MM.1S (cell line): ENCODE measurements at regions not wholly inside any gene's neighbourhood (a gene's known extent, or its start where the extent isn't known, plus 50 kb on each side); places are given as distances from the start of the nearest gene placed in this dataset.

ENCODE experiments used
- DNase-seq: peaks from one replicate; pipeline ENCODE4 v3.0.0-alpha.2; 2015
- H2AFZ ChIP-seq: fragments of 300-600 bp; sonication (generic); 2 replicates; pipeline ENCODE4 v1.6.0; 2016; ENCODE audit warnings: antibody characterized with exemption, low read length
- H3F3A ChIP-seq: fragments of 300-600 bp; sonication (generic); 2 replicates; pipeline ENCODE4 v1.6.1; 2016; ENCODE audit warnings: mild to moderate bottlenecking, antibody characterized with exemption, low read length, moderate library complexity, mixed read lengths; ENCODE audit not compliant: insufficient read depth
- H3K27ac ChIP-seq: fragments of 300-600 bp; sonication (generic); 2 replicates; pipeline ENCODE4 v1.5.1; 2016; ENCODE audit warnings: mild to moderate bottlenecking, low read length
- H3K27me3 ChIP-seq: fragments of 300-600 bp; sonication (generic); replicated peaks from 2 replicates; pipeline ENCODE4 v1.6.0; 2016; ENCODE audit warnings: low read length; ENCODE audit not compliant: insufficient read depth
- H3K36me3 ChIP-seq: fragments of 300-600 bp; sonication (generic); replicated peaks from 2 replicates; pipeline ENCODE4 v1.6.1; 2016; ENCODE audit warnings: mild to moderate bottlenecking, low read length, mixed read lengths; ENCODE audit not compliant: insufficient read depth
- H3K4me1 ChIP-seq: fragments of 300-600 bp; sonication (generic); 2 replicates; pipeline ENCODE4 v1.6.1; 2016; ENCODE audit warnings: low read length, mixed read lengths
- H3K4me2 ChIP-seq: fragments of 300-600 bp; sonication (generic); 2 replicates; pipeline ENCODE4 v1.6.0; 2016; ENCODE audit warnings: low read depth, low read length
- H3K4me3 ChIP-seq: fragments of 300-600 bp; sonication (generic); 2 replicates; pipeline ENCODE4 v1.5.1; 2016; ENCODE audit warnings: low read length, mixed read lengths
- H3K79me2 ChIP-seq: fragments of 300-600 bp; sonication (generic); 2 replicates; pipeline ENCODE4 v1.6.1; 2016; ENCODE audit warnings: mixed run types, low read length, mixed read lengths
- H3K9ac ChIP-seq: fragments of 300-600 bp; sonication (generic); 2 replicates; pipeline ENCODE4 v1.6.1; 2016; ENCODE audit warnings: low read length, mixed read lengths
- H3K9me2 ChIP-seq: fragments of 300-600 bp; sonication (generic); replicated peaks from 2 replicates; pipeline ENCODE4 v1.6.1; 2016; ENCODE audit warnings: mild to moderate bottlenecking, low read length, mixed read lengths; ENCODE audit not compliant: insufficient read depth
- H3K9me3 ChIP-seq: fragments of 300-600 bp; sonication (generic); replicated peaks from 2 replicates; pipeline ENCODE4 v1.6.1; 2016; ENCODE audit warnings: mild to moderate bottlenecking, low read length, mixed read lengths; ENCODE audit not compliant: insufficient read depth
- H4K20me1 ChIP-seq: fragments of 300-600 bp; sonication (generic); 2 replicates; pipeline ENCODE4 v1.6.1; 2016; ENCODE audit warnings: mild to moderate bottlenecking, low read length, moderate library complexity, mixed read lengths; ENCODE audit not compliant: insufficient read depth
- CTCF ChIP-seq: fragments of 300-600 bp; sonication (generic); IDR thresholded peaks from 2 replicates; pipeline ENCODE4 v1.5.1; 2016; ENCODE audit warnings: antibody characterized with exemption, low read length, mixed read lengths
- EZH2 ChIP-seq: fragments of 300-600 bp; sonication (generic); optimal IDR thresholded peaks from 2 replicates; pipeline ENCODE3; 2017; ENCODE audit warnings: low read depth, mild to moderate bottlenecking, antibody characterized with exemption, low read length, mixed read lengths
- EZH2phosphoT487 ChIP-seq: fragments of 300-600 bp; sonication (generic); IDR thresholded peaks from 2 replicates; pipeline ENCODE4 v1.6.1; 2018; ENCODE audit warnings: antibody characterized with exemption, low read length

GRCh38 chr1:194816859-194817258 lies 1630.4 kb upstream of the B3GALT2 start:
- Histone ChIP-seq H4K20me1 (no peaks in the 10 kb centered on the region), H3K27ac (no peak overlapping the region), H3K4me2 (no peak overlapping the region), H3K36me3 (no peaks in the 10 kb centered on the region), H3K4me1 (peaks cover 4% of the 10 kb centered on the region; the same call in 1 of the 2 replicates), H3F3A (no peaks in the 10 kb centered on the region), H2AFZ (no peak overlapping the region), H3K9me3 (no peaks in the 10 kb centered on the region), H3K9ac (no peak overlapping the region), H3K27me3 (no peaks in the 10 kb centered on the region), H3K9me2 (no peaks in the 10 kb centered on the region), H3K4me3 (no peak overlapping the region), H3K79me2 (no peaks in the 10 kb centered on the region)
- TF ChIP-seq EZH2 = no peak
- TF ChIP-seq EZH2phosphoT487 = no peak
- no peak for TF ChIP-seq CTCF
- DNase-seq = no peak

GRCh38 chr1:194813096-194813495 lies 1626.7 kb upstream of the B3GALT2 start:
- Histone ChIP-seq H3K36me3 (no peaks in the 10 kb centered on the region), H3F3A (no peaks in the 10 kb centered on the region; the same call in 1 of the 2 replicates), H3K4me1 (peaks cover 22% of the 10 kb centered on the region), H3K4me3 (no peak overlapping the region), H2AFZ (no peak overlapping the region), H3K27me3 (no peaks in the 10 kb centered on the region), H3K9me2 (no peaks in the 10 kb centered on the region), H4K20me1 (no peaks in the 10 kb centered on the region), H3K9me3 (no peaks in the 10 kb centered on the region), H3K4me2 (no peak overlapping the region), H3K9ac (no peak overlapping the region), H3K79me2 (no peaks in the 10 kb centered on the region), H3K27ac (no peak overlapping the region)
- TF ChIP-seq EZH2phosphoT487 (no peak), EZH2 (no peak), CTCF (no peak)
- no peak for DNase-seq

GRCh38 chr1:194809665-194810064 lies 1623.3 kb upstream of the B3GALT2 start:
- Histone ChIP-seq H3K9me3 (no peaks in the 10 kb centered on the region), H3K9ac (no peak overlapping the region), H3K36me3 (no peaks in the 10 kb centered on the region), H3K4me1 (peaks cover 29% of the 10 kb centered on the region), H3K4me3 (no peak overlapping the region), H3K27ac (no peak overlapping the region), H3K27me3 (no peaks in the 10 kb centered on the region), H3K9me2 (no peaks in the 10 kb centered on the region), H4K20me1 (no peaks in the 10 kb centered on the region), H3K79me2 (no peaks in the 10 kb centered on the region), H2AFZ (no peak overlapping the region), H3K4me2 (no peak overlapping the region), H3F3A (no peaks in the 10 kb centered on the region; the same call in 1 of the 2 replicates)
- DNase-seq = peak; percentile 16
- TF ChIP-seq EZH2 (no peak), CTCF (peak; percentile 40)
